ENCODE measurements at regions not wholly inside any gene's neighbourhood (a gene's known extent, or its start where the extent isn't known, plus 50 kb on each side); places are given as distances from the start of the nearest gene placed in this dataset.

DNA sequence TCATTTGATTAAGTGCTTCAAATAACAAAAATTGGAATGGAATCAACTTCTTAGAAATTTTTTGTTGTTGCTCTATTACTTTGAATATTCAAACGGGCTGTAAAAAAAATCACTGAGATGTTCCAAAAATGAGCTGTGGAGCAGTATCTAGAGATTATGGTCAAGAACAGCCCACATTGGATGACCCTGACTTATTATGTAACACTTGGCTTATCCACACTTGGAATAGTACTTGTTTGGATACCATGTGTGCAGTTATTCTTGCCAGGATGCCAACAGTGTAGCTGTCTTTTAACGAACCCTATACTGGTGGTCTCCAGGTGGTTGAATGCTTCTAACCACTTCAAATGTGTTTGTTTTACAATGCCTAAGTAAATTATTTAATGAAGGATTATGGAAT, 64.9 kb upstream of the CAMK2D start:
- TF ChIP-seq, protein P1, sequence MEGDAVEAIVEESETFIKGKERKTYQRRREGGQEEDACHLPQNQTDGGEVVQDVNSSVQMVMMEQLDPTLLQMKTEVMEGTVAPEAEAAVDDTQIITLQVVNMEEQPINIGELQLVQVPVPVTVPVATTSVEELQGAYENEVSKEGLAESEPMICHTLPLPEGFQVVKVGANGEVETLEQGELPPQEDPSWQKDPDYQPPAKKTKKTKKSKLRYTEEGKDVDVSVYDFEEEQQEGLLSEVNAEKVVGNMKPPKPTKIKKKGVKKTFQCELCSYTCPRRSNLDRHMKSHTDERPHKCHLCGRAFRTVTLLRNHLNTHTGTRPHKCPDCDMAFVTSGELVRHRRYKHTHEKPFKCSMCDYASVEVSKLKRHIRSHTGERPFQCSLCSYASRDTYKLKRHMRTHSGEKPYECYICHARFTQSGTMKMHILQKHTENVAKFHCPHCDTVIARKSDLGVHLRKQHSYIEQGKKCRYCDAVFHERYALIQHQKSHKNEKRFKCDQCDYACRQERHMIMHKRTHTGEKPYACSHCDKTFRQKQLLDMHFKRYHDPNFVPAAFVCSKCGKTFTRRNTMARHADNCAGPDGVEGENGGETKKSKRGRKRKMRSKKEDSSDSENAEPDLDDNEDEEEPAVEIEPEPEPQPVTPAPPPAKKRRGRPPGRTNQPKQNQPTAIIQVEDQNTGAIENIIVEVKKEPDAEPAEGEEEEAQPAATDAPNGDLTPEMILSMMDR (conservative IDR thresholded peaks at IDR 0.05; ENCODE audit: low read length), result no peak
- H3K4me3 ChIP-seq (ENCODE audit: low read length), result no peak overlapping the region
- DNase-seq (ENCODE audit: low read depth), result peak; percentile 53

DNA sequence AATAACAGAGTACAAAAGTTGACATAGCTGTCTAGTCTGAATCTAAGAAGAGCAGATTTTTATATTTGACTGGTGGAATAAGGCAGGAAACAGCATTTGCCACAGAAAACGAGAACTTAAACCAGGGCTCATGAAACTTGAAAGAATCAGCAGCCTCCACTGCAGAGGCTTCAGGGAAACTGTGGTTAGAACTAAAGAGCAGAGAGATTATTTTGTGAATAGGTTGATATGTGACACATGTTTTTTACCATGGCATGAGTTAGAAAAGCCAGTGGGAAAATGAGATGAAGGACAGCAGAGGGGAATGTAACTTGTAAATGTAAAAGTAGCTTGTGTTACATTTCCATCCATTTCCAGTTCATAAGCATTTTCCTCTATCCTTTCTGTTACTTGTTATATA, 63.7 kb upstream of the CAMK2D start:
- TF ChIP-seq, protein P1 (conservative IDR thresholded peaks at IDR 0.05; ENCODE audit: low read length), result no peak
- DNase-seq (ENCODE audit: low read depth), result no peak
- no peak overlapping the region for H3K4me3 ChIP-seq (ENCODE audit: low read length)

DNA sequence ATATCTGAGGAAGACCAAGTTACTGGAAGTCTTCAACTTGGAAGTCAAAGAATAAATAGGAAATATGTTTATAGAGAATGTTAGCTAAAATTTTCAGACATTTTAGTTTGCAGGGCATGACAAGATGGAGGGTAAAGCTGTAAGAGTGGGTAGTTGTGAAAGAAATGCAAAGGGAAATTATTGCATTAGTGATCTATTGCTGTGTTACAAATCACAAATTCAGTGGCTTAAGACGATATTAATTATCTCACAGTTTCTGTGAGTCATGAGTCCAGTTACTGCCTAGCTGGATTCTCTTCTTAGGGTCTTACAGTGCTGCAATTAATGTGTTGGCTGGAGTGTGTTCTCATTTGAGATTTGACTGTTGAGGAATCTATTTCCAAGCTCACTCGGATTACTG, 62.9 kb upstream of the CAMK2D start:
- H3K4me3 ChIP-seq (ENCODE audit: low read length), result no peak overlapping the region
- no peak for DNase-seq (ENCODE audit: low read depth)
- TF ChIP-seq, protein P1 (conservative IDR thresholded peaks at IDR 0.05; ENCODE audit: low read length), result no peak

DNA sequence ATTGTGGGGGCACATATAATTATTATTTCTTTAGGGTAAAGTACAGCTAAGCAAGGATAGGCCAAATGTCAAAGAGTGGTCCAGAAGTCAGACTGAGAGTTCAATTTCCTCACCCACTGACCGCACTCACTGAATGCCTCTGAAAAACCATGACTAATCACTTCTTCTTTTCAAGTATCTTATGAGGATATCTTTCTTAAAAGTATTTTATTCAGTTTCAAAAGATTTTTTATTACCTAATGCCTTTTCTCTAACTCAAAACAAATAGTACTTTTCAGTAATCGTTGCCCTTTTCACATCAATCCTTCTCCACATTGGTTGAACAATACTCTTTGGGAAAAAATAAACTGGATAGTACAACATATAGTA, 61.7 kb upstream of the CAMK2D start:
- H3K4me3 ChIP-seq (ENCODE audit: low read length), result no peak overlapping the region
- TF ChIP-seq, protein P1 (conservative IDR thresholded peaks at IDR 0.05; ENCODE audit: low read length), result no peak
- peak; percentile 43 for DNase-seq (ENCODE audit: low read depth)

DNA sequence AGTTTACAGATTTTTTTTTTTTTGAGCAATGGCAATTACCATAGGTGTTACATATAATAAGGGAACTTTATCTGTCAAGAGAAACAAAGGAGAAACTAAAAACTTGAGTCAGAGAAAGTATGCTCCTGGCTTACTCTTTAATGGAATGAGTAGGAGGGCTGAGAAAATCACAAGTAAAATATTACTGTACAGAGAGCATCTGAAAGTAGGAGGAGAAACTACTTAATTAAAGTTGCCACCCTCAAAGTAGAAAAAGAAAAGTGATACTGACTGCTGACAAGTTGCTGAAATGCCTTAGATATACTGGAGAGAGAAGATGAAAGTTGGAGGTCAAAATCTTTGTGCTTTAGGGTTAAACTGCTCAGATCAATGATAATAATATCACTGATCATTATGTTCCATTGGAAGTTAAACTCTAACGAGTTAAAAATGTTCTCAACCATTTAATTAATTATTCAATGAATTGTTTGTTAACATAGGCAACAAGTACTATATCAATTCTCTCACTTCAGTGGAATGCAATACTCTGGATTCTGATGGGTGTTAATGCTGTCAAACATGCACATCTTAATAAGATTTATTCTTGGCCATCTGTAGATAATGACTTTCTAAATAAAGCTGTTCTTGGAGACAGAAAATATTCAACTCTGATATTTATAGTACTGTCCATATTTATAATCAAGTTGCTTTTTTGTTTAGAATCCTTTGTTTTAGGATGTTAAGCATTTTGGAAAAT, 61.2 kb upstream of the CAMK2D start:
- no peak overlapping the region for H3K4me3 ChIP-seq (ENCODE audit: low read length)
- TF ChIP-seq, protein P1 (conservative IDR thresholded peaks at IDR 0.05; ENCODE audit: low read length), result no peak
- DNase-seq (ENCODE audit: low read depth), result peak; percentile 27

DNA sequence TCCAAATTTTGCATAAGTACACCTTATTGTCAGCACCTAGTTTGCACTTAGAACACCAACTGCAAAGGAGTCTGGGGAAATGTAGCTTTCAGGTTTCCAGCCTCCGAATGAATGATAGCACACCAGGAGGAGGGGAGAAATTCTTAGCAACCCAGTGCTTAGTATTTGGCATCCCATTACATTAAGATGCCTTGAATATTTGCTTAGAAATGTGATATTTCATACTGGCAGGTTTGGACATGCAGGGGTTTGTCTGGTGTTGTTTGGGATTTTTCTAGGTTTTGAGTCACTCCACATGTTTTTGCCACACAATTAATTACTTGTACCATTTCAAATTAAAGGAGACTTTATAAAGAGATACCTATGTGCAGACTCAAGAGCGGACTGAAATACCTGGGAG, 60.3 kb upstream of the CAMK2D start:
- TF ChIP-seq, protein P1 (conservative IDR thresholded peaks at IDR 0.05; ENCODE audit: low read length), result no peak
- peak; percentile 71 for DNase-seq (ENCODE audit: low read depth)
- no peak overlapping the region for H3K4me3 ChIP-seq (ENCODE audit: low read length)

GRCh38 chr4:113820108-113820507, 58.6 kb upstream of the CAMK2D start:
- TF ChIP-seq, protein P1 (conservative IDR thresholded peaks at IDR 0.05; ENCODE audit: low read length), result no peak
- H3K4me3 ChIP-seq (ENCODE audit: low read length), result no peak overlapping the region
- DNase-seq (ENCODE audit: low read depth), result peak; percentile 58
